Suprapubic skin (tissue), 4 donors: ENCODE measurements at regions not wholly inside any gene's neighbourhood (a gene's known extent, or its start where the extent isn't known, plus 50 kb on each side); places are given as distances from the start of the nearest gene placed in this dataset.

Experiments used
- DNase-seq, 2 donors: peaks; one replicate each; pipeline ENCODE4 v3.0.0-alpha.2; 2019; ENCODE audit warnings: low spot score in 2 of 2
- H3K27ac ChIP-seq: fragments of 200-600 bp; sonication (generic); one replicate; pipeline ENCODE4 v1.5.1; 2019
- H3K27me3 ChIP-seq: fragments of 200-600 bp; sonication (generic); one replicate; pipeline ENCODE4 v1.5.1; 2019
- H3K36me3 ChIP-seq: fragments of 200-600 bp; sonication (generic); one replicate; pipeline ENCODE4 v1.5.1; 2019
- H3K4me1 ChIP-seq: fragments of 200-600 bp; sonication (generic); one replicate; pipeline ENCODE4 v1.5.1; 2019
- H3K4me3 ChIP-seq: fragments of 200-600 bp; sonication (generic); one replicate; pipeline ENCODE4 v1.5.1; 2019; ENCODE audit warnings: mild to moderate bottlenecking
- H3K9me3 ChIP-seq: fragments of 200-600 bp; sonication (generic); one replicate; pipeline ENCODE4 v1.5.1; 2019
- EP300 ChIP-seq: sonication (generic); formaldehyde crosslinking; IDR thresholded peaks from one replicate; pipeline ENCODE4 v1.6.1; 2017; ENCODE audit warnings: antibody characterized with exemption
- POLR2A ChIP-seq, 2 donors: fragments of 450-650 bp; IDR thresholded peaks; one replicate each; pipeline ENCODE4 v1.6.1; 2017; ENCODE audit warnings: antibody characterized with exemption in 2 of 2, mild to moderate bottlenecking in 2 of 2, moderate library complexity in 2 of 2
- POLR2AphosphoS5 ChIP-seq, 3 donors: sonication (generic); formaldehyde crosslinking; IDR thresholded peaks; one replicate each; pipeline ENCODE4 v1.6.1; 2017; ENCODE audit warnings: antibody characterized with exemption in 3 of 3
- WGBS: methylation state at CpG from one replicate; pipeline ENCODE4 v1.1.5; 2018; 5-methylcytosine and 5-hydroxymethylcytosine counted together
- TF ChIP-seq, protein P1 (sequence below), 2 donors: fragments of 200-600 bp in 1 of 2; fragments of 450-650 bp in 1 of 2; sonication (generic) in 1 of 2; IDR thresholded peaks; one replicate each; pipeline ENCODE4 v1.5.1; 2016 to 2019; ENCODE audit warnings: antibody characterized with exemption in 2 of 2, mild to moderate bottlenecking in 1 of 2, moderate library complexity in 1 of 2

GRCh38 chr2:234257859-234258561, 207.5 kb downstream of the SPP2 start:
- Histone ChIP-seq H3K4me3 (no peak overlapping the region), H3K27ac (no peak overlapping the region), H3K9me3 (no peaks in the 10 kb centered on the region), H3K36me3 (no peaks in the 10 kb centered on the region), H3K27me3 (no peaks in the 10 kb centered on the region), H3K4me1 (peaks cover 16% of the 10 kb centered on the region)
- peak in 1 of 2 donors; percentile 81 for DNase-seq
- TF ChIP-seq POLR2A (IDR thresholded peaks at IDR 0.05) = no peak
- TF ChIP-seq POLR2AphosphoS5 (IDR thresholded peaks at IDR 0.05) = peak in 1 of 3 donors; percentile 83
- TF ChIP-seq, protein P1, sequence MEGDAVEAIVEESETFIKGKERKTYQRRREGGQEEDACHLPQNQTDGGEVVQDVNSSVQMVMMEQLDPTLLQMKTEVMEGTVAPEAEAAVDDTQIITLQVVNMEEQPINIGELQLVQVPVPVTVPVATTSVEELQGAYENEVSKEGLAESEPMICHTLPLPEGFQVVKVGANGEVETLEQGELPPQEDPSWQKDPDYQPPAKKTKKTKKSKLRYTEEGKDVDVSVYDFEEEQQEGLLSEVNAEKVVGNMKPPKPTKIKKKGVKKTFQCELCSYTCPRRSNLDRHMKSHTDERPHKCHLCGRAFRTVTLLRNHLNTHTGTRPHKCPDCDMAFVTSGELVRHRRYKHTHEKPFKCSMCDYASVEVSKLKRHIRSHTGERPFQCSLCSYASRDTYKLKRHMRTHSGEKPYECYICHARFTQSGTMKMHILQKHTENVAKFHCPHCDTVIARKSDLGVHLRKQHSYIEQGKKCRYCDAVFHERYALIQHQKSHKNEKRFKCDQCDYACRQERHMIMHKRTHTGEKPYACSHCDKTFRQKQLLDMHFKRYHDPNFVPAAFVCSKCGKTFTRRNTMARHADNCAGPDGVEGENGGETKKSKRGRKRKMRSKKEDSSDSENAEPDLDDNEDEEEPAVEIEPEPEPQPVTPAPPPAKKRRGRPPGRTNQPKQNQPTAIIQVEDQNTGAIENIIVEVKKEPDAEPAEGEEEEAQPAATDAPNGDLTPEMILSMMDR (IDR thresholded peaks at IDR 0.05) = peak; percentile 29 to 61
- 28% methylated on average over 10 of the region's 10 CpGs for WGBS

DNA sequence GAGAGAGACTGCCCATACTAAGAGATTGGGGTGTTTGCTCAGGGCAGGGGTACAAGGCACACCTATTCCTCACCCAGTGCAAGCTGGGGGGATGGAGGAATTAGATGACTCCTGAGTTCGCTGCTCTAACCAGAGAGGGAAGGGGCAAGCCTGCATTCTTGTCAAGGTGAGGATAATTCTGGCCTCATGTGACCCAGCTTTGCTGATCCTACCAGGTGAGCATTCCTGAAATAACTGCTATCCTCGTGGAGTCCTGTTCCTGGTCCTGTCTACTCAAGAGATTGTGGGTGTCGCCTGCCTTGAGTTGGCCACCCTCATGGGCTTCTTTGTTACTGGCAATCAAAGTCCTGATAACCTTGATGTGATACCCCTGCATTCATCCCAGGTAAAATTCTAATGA, 206.0 kb downstream of the SPP2 start:
- no peaks in the 10 kb centered on the region for H3K36me3 ChIP-seq
- H3K27me3 ChIP-seq = no peaks in the 10 kb centered on the region
- no peak for DNase-seq
- no peak overlapping the region for H3K27ac ChIP-seq
- no peak for TF ChIP-seq POLR2AphosphoS5 (IDR thresholded peaks at IDR 0.05)
- TF ChIP-seq POLR2A (IDR thresholded peaks at IDR 0.05) = no peak
- no peak for TF ChIP-seq EP300
- TF ChIP-seq, protein P1 (IDR thresholded peaks at IDR 0.05) = no peak
- WGBS = 56% methylated on average over 3 of the region's 3 CpGs
- H3K9me3 ChIP-seq = no peaks in the 10 kb centered on the region
- no peak overlapping the region for H3K4me3 ChIP-seq
- peaks cover 21% of the 10 kb centered on the region for H3K4me1 ChIP-seq

DNA sequence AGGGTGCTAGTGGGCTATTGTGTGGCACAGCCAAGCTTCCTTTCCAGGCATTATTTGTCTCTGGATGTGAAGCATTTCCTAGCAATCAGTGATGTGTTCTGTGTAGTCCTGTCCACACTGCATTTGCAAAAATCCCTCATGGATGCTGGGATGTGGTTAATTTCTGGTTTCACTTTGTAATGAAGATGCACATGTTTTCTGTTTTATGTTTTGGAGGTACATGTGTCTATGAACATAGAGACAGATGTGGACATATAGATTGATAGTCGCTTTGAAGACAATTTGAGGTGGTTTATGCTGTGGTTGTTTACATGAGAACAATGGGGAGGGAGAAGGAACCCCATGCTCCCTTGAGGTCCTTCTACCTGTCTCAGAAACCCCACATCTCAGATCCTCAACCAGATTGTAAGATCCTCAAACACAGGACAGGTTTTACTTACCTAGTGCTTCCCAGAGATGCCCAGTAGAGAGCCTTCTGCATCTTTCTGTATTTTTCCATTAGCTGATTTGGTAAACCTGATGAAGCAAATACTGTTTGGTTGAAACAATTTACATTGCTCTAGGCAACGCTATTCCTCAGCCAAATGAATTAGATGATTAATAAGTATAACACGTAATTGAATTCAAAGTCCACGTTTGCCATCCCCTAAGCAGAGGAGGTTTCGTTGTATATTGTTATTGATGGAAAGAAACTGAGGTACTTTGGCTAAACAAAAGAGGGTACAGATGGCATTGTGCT, 204.4 kb downstream of the SPP2 start:
- H3K27me3 ChIP-seq = no peaks in the 10 kb centered on the region
- no peak for TF ChIP-seq EP300
- no peak for TF ChIP-seq POLR2AphosphoS5 (IDR thresholded peaks at IDR 0.05)
- TF ChIP-seq, protein P1 (IDR thresholded peaks at IDR 0.05) = no peak
- TF ChIP-seq POLR2A (IDR thresholded peaks at IDR 0.05) = no peak
- H3K4me3 ChIP-seq = no peak overlapping the region
- DNase-seq = no peak
- 46% methylated on average over 5 of the region's 5 CpGs for whole genome bisulfite sequencing
- peaks cover 29% of the 10 kb centered on the region for H3K4me1 ChIP-seq
- H3K36me3 ChIP-seq = no peaks in the 10 kb centered on the region
- no peaks in the 10 kb centered on the region for H3K9me3 ChIP-seq
- H3K27ac ChIP-seq = no peak overlapping the region

DNA sequence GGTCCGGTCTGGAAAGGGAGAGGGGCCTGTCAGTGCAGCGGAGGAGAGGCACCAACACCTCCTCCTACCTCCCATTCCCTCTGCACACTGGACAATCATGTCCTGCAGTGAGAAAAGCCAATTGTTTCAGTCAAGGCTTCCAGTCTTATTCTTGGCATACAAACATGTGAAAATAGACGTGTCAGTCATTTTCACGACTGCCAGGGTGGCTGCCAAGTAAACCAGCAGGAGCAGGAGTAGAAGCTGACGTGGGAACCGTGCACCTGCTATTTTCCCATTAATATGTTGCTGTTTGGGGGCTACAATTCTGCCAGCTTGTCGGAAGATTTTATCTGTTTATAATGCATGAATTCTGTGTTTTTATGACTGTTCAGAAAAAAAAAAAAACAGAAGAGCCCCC, 202.3 kb downstream of the SPP2 start:
- WGBS = 50% methylated on average over 7 of the region's 7 CpGs
- Histone ChIP-seq H3K27ac (no peak overlapping the region), H3K9me3 (no peaks in the 10 kb centered on the region), H3K4me3 (no peak overlapping the region), H3K27me3 (no peaks in the 10 kb centered on the region), H3K36me3 (no peaks in the 10 kb centered on the region), H3K4me1 (peaks cover 23% of the 10 kb centered on the region)
- no peak for DNase-seq
- no peak for TF ChIP-seq POLR2A (IDR thresholded peaks at IDR 0.05)
- TF ChIP-seq, protein P1 (IDR thresholded peaks at IDR 0.05) = no peak
- no peak for TF ChIP-seq EP300
